MM.1S (cell line): ENCODE measurements at regions not wholly inside any gene's neighbourhood (a gene's known extent, or its start where the extent isn't known, plus 50 kb on each side); places are given as distances from the start of the nearest gene placed in this dataset.

Experiments used
- DNase-seq: peaks from one replicate; pipeline ENCODE4 v3.0.0-alpha.2; 2015
- H2AFZ ChIP-seq: fragments of 300-600 bp; sonication (generic); 2 replicates; pipeline ENCODE4 v1.6.0; 2016; ENCODE audit warnings: antibody characterized with exemption, low read length
- H3F3A ChIP-seq: fragments of 300-600 bp; sonication (generic); 2 replicates; pipeline ENCODE4 v1.6.1; 2016; ENCODE audit warnings: mild to moderate bottlenecking, antibody characterized with exemption, low read length, moderate library complexity, mixed read lengths; ENCODE audit not compliant: insufficient read depth
- H3K27ac ChIP-seq: fragments of 300-600 bp; sonication (generic); 2 replicates; pipeline ENCODE4 v1.5.1; 2016; ENCODE audit warnings: mild to moderate bottlenecking, low read length
- H3K27me3 ChIP-seq: fragments of 300-600 bp; sonication (generic); replicated peaks from 2 replicates; pipeline ENCODE4 v1.6.0; 2016; ENCODE audit warnings: low read length; ENCODE audit not compliant: insufficient read depth
- H3K36me3 ChIP-seq: fragments of 300-600 bp; sonication (generic); replicated peaks from 2 replicates; pipeline ENCODE4 v1.6.1; 2016; ENCODE audit warnings: mild to moderate bottlenecking, low read length, mixed read lengths; ENCODE audit not compliant: insufficient read depth
- H3K4me1 ChIP-seq: fragments of 300-600 bp; sonication (generic); 2 replicates; pipeline ENCODE4 v1.6.1; 2016; ENCODE audit warnings: low read length, mixed read lengths
- H3K4me2 ChIP-seq: fragments of 300-600 bp; sonication (generic); 2 replicates; pipeline ENCODE4 v1.6.0; 2016; ENCODE audit warnings: low read depth, low read length
- H3K4me3 ChIP-seq: fragments of 300-600 bp; sonication (generic); 2 replicates; pipeline ENCODE4 v1.5.1; 2016; ENCODE audit warnings: low read length, mixed read lengths
- H3K79me2 ChIP-seq: fragments of 300-600 bp; sonication (generic); 2 replicates; pipeline ENCODE4 v1.6.1; 2016; ENCODE audit warnings: mixed run types, low read length, mixed read lengths
- H3K9ac ChIP-seq: fragments of 300-600 bp; sonication (generic); 2 replicates; pipeline ENCODE4 v1.6.1; 2016; ENCODE audit warnings: low read length, mixed read lengths
- H3K9me2 ChIP-seq: fragments of 300-600 bp; sonication (generic); replicated peaks from 2 replicates; pipeline ENCODE4 v1.6.1; 2016; ENCODE audit warnings: mild to moderate bottlenecking, low read length, mixed read lengths; ENCODE audit not compliant: insufficient read depth
- H3K9me3 ChIP-seq: fragments of 300-600 bp; sonication (generic); replicated peaks from 2 replicates; pipeline ENCODE4 v1.6.1; 2016; ENCODE audit warnings: mild to moderate bottlenecking, low read length, mixed read lengths; ENCODE audit not compliant: insufficient read depth
- H4K20me1 ChIP-seq: fragments of 300-600 bp; sonication (generic); 2 replicates; pipeline ENCODE4 v1.6.1; 2016; ENCODE audit warnings: mild to moderate bottlenecking, low read length, moderate library complexity, mixed read lengths; ENCODE audit not compliant: insufficient read depth
- CTCF ChIP-seq: fragments of 300-600 bp; sonication (generic); IDR thresholded peaks from 2 replicates; pipeline ENCODE4 v1.5.1; 2016; ENCODE audit warnings: antibody characterized with exemption, low read length, mixed read lengths
- EZH2 ChIP-seq: fragments of 300-600 bp; sonication (generic); optimal IDR thresholded peaks from 2 replicates; pipeline ENCODE3; 2017; ENCODE audit warnings: low read depth, mild to moderate bottlenecking, antibody characterized with exemption, low read length, mixed read lengths
- EZH2phosphoT487 ChIP-seq: fragments of 300-600 bp; sonication (generic); IDR thresholded peaks from 2 replicates; pipeline ENCODE4 v1.6.1; 2018; ENCODE audit warnings: antibody characterized with exemption, low read length

GRCh38 chr2:176544991-176545956, 276.0 kb downstream of the MTX2 start:
- TF ChIP-seq EZH2 (no peak), CTCF (no peak), EZH2phosphoT487 (no peak)
- no peaks in the 10 kb centered on the region for H3K9me2 ChIP-seq
- no peaks in the 10 kb centered on the region for H3K79me2 ChIP-seq

GRCh38 chr2:176546550-176546949, 277.3 kb downstream of the MTX2 start:
- Histone ChIP-seq H3K79me2 (no peaks in the 10 kb centered on the region), H3K9me2 (no peaks in the 10 kb centered on the region), H3K9me3 (no peaks in the 10 kb centered on the region), H4K20me1 (no peaks in the 10 kb centered on the region), H3K4me1 (no peaks in the 10 kb centered on the region), H3F3A (no peaks in the 10 kb centered on the region), H2AFZ (no peak overlapping the region), H3K4me3 (no peak overlapping the region), H3K4me2 (no peak overlapping the region), H3K36me3 (no peaks in the 10 kb centered on the region), H3K9ac (no peak overlapping the region), H3K27me3 (no peaks in the 10 kb centered on the region), H3K27ac (no peak overlapping the region)
- TF ChIP-seq EZH2 (no peak), CTCF (no peak), EZH2phosphoT487 (no peak)
- DNase-seq: no peak

More at GRCh38 chr2:176544991-176545956, 276.0 kb downstream of the MTX2 start:
- Histone ChIP-seq H3K4me1 (no peaks in the 10 kb centered on the region), H4K20me1 (no peaks in the 10 kb centered on the region), H3F3A (no peaks in the 10 kb centered on the region), H3K36me3 (no peaks in the 10 kb centered on the region), H3K9ac (no peak overlapping the region), H3K4me3 (no peak overlapping the region), H3K4me2 (no peak overlapping the region), H3K9me3 (no peaks in the 10 kb centered on the region), H3K27me3 (no peaks in the 10 kb centered on the region), H2AFZ (no peak overlapping the region), H3K27ac (no peak overlapping the region)
- no peak for DNase-seq

GRCh38 chr2:176552501-176553135, 283.4 kb downstream of the MTX2 start:
- Histone ChIP-seq H3K9me2 (no peaks in the 10 kb centered on the region), H3K9ac (no peak overlapping the region), H3K27ac (no peak overlapping the region), H3K4me3 (no peak overlapping the region), H2AFZ (no peak overlapping the region), H3K36me3 (no peaks in the 10 kb centered on the region), H3K4me2 (no peak overlapping the region), H3K4me1 (no peaks in the 10 kb centered on the region), H4K20me1 (no peaks in the 10 kb centered on the region), H3F3A (no peaks in the 10 kb centered on the region), H3K27me3 (no peaks in the 10 kb centered on the region), H3K79me2 (no peaks in the 10 kb centered on the region), H3K9me3 (no peaks in the 10 kb centered on the region)
- TF ChIP-seq EZH2 (no peak), EZH2phosphoT487 (no peak), CTCF (no peak)
- DNase-seq: no peak
